ENCODE measurements at regions not wholly inside any gene's neighbourhood (a gene's known extent, or its start where the extent isn't known, plus 50 kb on each side); places are given as distances from the start of the nearest gene placed in this dataset.

GRCh38 chr2:236954641-236955040 is 131.0 kb upstream of the COPS8 start:
- Histone ChIP-seq H3K27ac (no peak overlapping the region), H3K4me3 (no peak overlapping the region), H3K36me3 (ENCODE audit: insufficient read depth in 1 of 2, low read depth in 1 of 2) (no peaks in the 10 kb centered on the region), H3K27me3 (ENCODE audit: insufficient read depth in 3 of 3, low read length in 2 of 3) (no peaks in the 10 kb centered on the region), H3K9me3 (no peaks in the 10 kb centered on the region), H3K4me1 (no peaks in the 10 kb centered on the region)
- no peak for DNase-seq
- TF ChIP-seq CTCF (IDR thresholded peaks at IDR 0.05) = no peak
- intact Hi-C loops (cut with DNase I) = no loop called here
- no peak for ATAC-seq
- 96 to 100% (median 97%) methylated on average over 3 of the region's 3 CpGs for WGBS, 3 donors

GRCh38 chr2:236955521-236956030 is 130.1 kb upstream of the COPS8 start:
- Histone ChIP-seq H3K27ac (no peak overlapping the region), H3K4me1 (no peaks in the 10 kb centered on the region), H3K36me3 (ENCODE audit: insufficient read depth in 1 of 2, low read depth in 1 of 2) (no peaks in the 10 kb centered on the region), H3K27me3 (ENCODE audit: insufficient read depth in 3 of 3, low read length in 2 of 3) (no peaks in the 10 kb centered on the region), H3K4me3 (no peak overlapping the region), H3K9me3 (no peaks in the 10 kb centered on the region)
- DNase-seq (no peak), ATAC-seq (no peak)
- intact Hi-C loops (cut with DNase I) = no loop called here
- no peak for TF ChIP-seq CTCF (IDR thresholded peaks at IDR 0.05)
- 67 to 71% (median 68%) methylated on average over 6 of the region's 6 CpGs for WGBS, 3 donors

GRCh38 chr2:236956031-236956618 is 129.6 kb upstream of the COPS8 start:
- Histone ChIP-seq H3K9me3 (no peaks in the 10 kb centered on the region), H3K4me1 (no peaks in the 10 kb centered on the region), H3K36me3 (ENCODE audit: insufficient read depth in 1 of 2, low read depth in 1 of 2) (no peaks in the 10 kb centered on the region), H3K27ac (no peak overlapping the region), H3K27me3 (ENCODE audit: insufficient read depth in 3 of 3, low read length in 2 of 3) (no peaks in the 10 kb centered on the region), H3K4me3 (no peak overlapping the region)
- no peak for ATAC-seq
- DNase-seq = no peak
- WGBS, 3 donors = 56 to 67% (median 58%) methylated on average over 7 of the region's 7 CpGs
- no peak for TF ChIP-seq CTCF (IDR thresholded peaks at IDR 0.05)
- intact Hi-C loops (cut with DNase I) = no loop called here

- Histone ChIP-seq H3K4me3 (no peak overlapping the region), H3K36me3 (ENCODE audit: insufficient read depth in 1 of 2, low read depth in 1 of 2) (no peaks in the 10 kb centered on the region), H3K27me3 (ENCODE audit: insufficient read depth in 3 of 3, low read length in 2 of 3) (no peaks in the 10 kb centered on the region), H3K27ac (no peak overlapping the region), H3K9me3 (no peaks in the 10 kb centered on the region), H3K4me1 (no peaks in the 10 kb centered on the region)
- no peak for ATAC-seq
- no peak for TF ChIP-seq CTCF (IDR thresholded peaks at IDR 0.05)
- intact Hi-C loops (cut with DNase I) = no loop called here
- DNase-seq = no peak
- WGBS, 3 donors = 59 to 83% (median 63%) methylated on average over 2 of the region's 2 CpGs
Measured at GRCh38 chr2:236956641-236957040, 129.0 kb upstream of the COPS8 start.

- intact Hi-C loops (cut with DNase I) = no loop called here
- 87 to 99% (median 96%) methylated on average over 5 of the region's 5 CpGs for WGBS, 3 donors
- DNase-seq = no peak
- Histone ChIP-seq H3K36me3 (ENCODE audit: insufficient read depth in 1 of 2, low read depth in 1 of 2) (no peaks in the 10 kb centered on the region), H3K27ac (no peak overlapping the region), H3K9me3 (no peaks in the 10 kb centered on the region), H3K27me3 (ENCODE audit: insufficient read depth in 3 of 3, low read length in 2 of 3) (no peaks in the 10 kb centered on the region), H3K4me3 (no peak overlapping the region), H3K4me1 (no peaks in the 10 kb centered on the region)
- TF ChIP-seq CTCF (IDR thresholded peaks at IDR 0.05) = no peak
- ATAC-seq = no peak
Measured at GRCh38 chr2:236959036-236959435, 126.7 kb upstream of the COPS8 start.

All from psoas muscle (tissue), 7 donors.